ENCODE measurements at regions not wholly inside any gene's neighbourhood (a gene's known extent, or its start where the extent isn't known, plus 50 kb on each side); places are given as distances from the start of the nearest gene placed in this dataset.
"Not testable (repeated sequence)": the region's sequence is repeated elsewhere in the genome, so short reads cannot be mapped to it uniquely, and the experiment has no call there.

DNA sequence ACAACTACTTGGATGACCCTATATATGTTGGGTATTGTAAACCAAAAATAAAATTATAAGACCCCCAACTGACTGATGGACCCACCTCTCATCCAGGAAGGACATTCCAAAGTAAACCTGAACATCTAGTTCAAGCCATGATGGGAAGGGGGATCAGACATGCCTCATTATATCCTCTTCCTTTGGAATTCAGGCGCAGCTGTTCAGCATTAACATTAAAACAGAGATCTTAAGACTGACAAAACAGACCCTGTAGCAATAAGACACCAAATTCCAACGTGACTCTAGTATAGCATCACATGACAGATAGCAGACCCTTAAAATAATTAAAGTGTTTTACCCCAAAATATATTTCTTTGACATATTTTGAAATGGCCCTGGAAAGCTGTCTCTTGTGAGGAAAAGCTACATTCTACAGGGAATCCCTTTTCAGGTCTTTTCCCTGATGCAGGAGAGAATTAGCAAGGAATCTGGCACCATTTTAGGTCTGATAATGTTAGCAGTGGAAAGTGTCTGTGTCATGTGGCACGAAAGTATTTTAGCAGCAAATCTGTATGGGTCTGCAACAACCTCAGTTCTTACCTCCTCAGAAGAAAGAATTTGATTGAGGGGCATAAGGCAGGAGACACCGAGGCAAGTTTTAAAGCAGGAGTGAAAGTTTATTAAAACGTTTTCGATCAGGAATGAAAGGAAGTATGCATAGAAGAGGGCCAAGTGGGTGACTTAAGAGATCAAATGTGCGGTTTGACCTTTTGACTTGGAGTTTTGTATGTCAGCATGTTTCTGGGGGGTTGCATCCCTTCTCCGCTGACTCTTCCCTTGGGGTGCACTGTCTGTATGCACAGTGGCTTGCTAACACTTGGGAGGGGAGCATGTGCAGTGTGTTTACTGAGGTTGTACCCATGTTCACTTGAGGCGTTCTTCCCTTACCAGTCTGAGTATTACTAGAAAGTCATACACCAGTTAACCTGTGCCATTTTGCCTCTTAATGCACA is 236.6 kb upstream of the PPP1R3A start:
- no peak overlapping the region for H2AFZ ChIP-seq (ENCODE audit: low read depth, low read length)
- H3K27me3 ChIP-seq (ENCODE audit: insufficient read depth, low read length) = no peaks in the 10 kb centered on the region
- H3K4me3 ChIP-seq (ENCODE audit: low read length) = no peak overlapping the region
- H3K36me3 ChIP-seq (ENCODE audit: insufficient read depth, low read length) = no peaks in the 10 kb centered on the region
- peaks cover 14% of the 10 kb centered on the region for H3K4me1 ChIP-seq (ENCODE audit: insufficient read depth, low read length)
- H3K9me3 ChIP-seq (ENCODE audit: low read length) = no peaks in the 10 kb centered on the region

DNA sequence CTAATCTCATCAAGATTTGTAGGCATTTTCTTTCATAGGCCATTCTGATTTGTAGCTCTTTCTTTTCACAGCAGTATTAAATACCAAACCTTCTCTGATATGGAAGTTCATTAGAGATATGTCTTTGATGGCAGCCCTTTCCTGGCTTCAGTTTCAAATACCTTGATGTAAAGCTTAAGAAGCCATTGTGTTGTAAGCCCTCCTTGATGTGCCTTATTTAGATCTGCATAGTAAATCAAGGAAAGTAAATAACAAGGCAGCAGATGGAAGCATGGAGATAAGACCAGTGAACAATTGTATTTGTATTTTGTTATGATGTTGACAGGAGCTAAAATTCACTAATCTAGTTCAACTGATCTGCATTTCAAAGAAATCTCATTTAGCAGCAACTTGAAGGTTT is 234.9 kb upstream of the PPP1R3A start:
- H3K4me1 ChIP-seq (ENCODE audit: insufficient read depth, low read length) = peaks cover 3% of the 10 kb centered on the region
- no peaks in the 10 kb centered on the region for H3K27me3 ChIP-seq (ENCODE audit: insufficient read depth, low read length)
- no peaks in the 10 kb centered on the region for H3K36me3 ChIP-seq (ENCODE audit: insufficient read depth, low read length)
- no peak overlapping the region for H3K4me3 ChIP-seq (ENCODE audit: low read length)
- H3K9me3 ChIP-seq (ENCODE audit: low read length) = no peaks in the 10 kb centered on the region
- no peak overlapping the region for H2AFZ ChIP-seq (ENCODE audit: low read depth, low read length)

DNA sequence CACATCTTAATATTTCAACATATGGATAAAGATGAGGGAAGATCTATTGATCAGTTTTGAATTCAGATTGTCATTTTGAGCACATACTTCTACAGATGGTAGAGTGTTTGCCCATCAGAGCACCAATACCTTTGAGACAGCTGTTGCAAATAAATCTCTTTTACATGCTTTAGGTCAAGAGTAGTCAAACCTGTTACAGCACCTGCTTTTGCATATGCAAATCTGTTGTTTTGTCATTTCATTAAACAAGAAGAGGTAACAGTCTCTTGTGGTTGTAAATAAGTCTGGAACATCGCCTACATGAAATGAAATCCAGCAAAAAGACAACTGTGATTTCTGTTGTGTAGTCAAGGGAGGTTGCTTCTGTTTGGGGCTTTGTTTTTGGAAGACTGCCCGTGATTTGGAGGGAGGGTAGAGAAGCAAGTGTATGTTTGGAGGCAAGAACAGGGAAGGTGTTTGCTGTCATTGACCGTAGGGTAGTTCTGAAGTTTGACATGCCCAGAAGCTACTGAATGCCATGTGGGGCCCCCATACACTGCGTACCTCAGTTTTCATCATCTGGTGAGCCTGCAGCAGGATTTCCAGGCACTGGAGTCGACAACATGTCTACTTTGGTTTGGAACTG is 233.6 kb upstream of the PPP1R3A start:
- no peaks in the 10 kb centered on the region for H3K36me3 ChIP-seq (ENCODE audit: insufficient read depth, low read length)
- no peaks in the 10 kb centered on the region for H3K9me3 ChIP-seq (ENCODE audit: low read length)
- H2AFZ ChIP-seq (ENCODE audit: low read depth, low read length) = no peak overlapping the region
- no peak overlapping the region for H3K4me3 ChIP-seq (ENCODE audit: low read length)
- H3K27me3 ChIP-seq (ENCODE audit: insufficient read depth, low read length) = no peaks in the 10 kb centered on the region
- peaks cover 3% of the 10 kb centered on the region for H3K4me1 ChIP-seq (ENCODE audit: insufficient read depth, low read length)

DNA sequence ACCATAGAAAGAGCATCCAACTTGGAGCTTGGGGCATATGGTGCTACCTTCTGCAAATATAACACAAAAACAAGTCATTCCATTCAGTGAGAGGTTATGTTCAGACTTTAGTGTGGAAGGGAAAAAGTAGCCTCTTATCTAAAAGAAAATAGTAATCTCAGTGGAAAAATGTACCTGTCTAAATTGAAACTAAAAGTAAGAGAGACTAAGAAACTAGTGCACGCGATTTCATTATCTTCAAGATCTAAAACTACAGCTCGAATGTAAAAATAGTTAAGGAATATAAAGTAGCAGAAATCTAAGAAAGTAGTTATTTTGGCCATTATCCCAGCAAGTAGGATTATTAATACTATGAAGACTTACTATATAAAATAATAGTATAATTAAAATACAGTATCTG is 233.0 kb upstream of the PPP1R3A start:
- Histone ChIP-seq H3K9me3 (ENCODE audit: low read length) (no peaks in the 10 kb centered on the region), H2AFZ (ENCODE audit: low read depth, low read length) (no peak overlapping the region), H3K4me3 (ENCODE audit: low read length) (no peak overlapping the region), H3K4me1 (ENCODE audit: insufficient read depth, low read length) (peaks cover 3% of the 10 kb centered on the region), H3K36me3 (ENCODE audit: insufficient read depth, low read length) (no peaks in the 10 kb centered on the region), H3K27me3 (ENCODE audit: insufficient read depth, low read length) (no peaks in the 10 kb centered on the region)

DNA sequence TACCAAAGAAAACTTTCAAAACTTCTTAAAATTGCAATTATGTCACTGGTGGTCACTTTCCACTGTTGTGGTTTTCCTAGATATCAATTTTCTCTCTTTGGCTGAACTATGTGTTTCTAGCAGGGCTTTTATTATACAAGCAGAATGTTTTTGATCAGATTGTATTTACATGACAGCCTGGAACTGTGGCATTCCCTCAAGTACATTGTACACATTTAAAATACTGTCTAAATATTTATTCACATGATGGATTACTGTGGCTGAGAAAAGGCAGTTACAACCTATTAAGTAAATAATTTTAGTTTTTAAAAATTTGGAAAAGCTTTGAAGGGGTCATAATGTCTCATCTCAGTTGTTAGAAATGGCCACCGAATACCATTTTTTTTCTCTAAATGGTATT is 231.9 kb upstream of the PPP1R3A start:
- Histone ChIP-seq H3K9me3 (ENCODE audit: low read length) (no peaks in the 10 kb centered on the region), H2AFZ (ENCODE audit: low read depth, low read length) (no peak overlapping the region), H3K4me1 (ENCODE audit: insufficient read depth, low read length) (peaks cover 3% of the 10 kb centered on the region), H3K36me3 (ENCODE audit: insufficient read depth, low read length) (no peaks in the 10 kb centered on the region), H3K4me3 (ENCODE audit: low read length) (no peak overlapping the region), H3K27me3 (ENCODE audit: insufficient read depth, low read length) (no peaks in the 10 kb centered on the region)

DNA sequence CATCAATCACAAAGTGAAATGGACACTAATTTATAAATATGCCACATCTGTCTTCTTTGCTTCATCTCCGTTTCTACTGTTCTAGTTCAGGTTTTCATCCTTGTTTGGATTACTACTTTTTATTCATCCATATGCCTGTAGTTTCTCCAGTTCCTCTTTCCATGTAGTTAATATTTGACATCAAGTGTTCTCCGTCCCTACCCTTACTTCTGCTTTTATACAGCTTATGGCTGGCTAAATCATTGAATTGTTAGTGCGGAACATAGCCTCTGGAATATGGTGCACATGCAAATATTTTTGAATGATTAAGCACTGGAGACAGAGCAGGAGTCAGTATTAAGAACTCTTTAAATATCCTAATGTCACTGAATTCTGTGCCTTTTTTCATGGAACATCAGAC is 230.0 kb upstream of the PPP1R3A start:
- Histone ChIP-seq H3K36me3 (ENCODE audit: insufficient read depth, low read length) (no peaks in the 10 kb centered on the region), H2AFZ (ENCODE audit: low read depth, low read length) (no peak overlapping the region), H3K27me3 (ENCODE audit: insufficient read depth, low read length) (no peaks in the 10 kb centered on the region), H3K4me1 (ENCODE audit: insufficient read depth, low read length) (peaks cover 3% of the 10 kb centered on the region), H3K9me3 (ENCODE audit: low read length) (no peaks in the 10 kb centered on the region), H3K4me3 (ENCODE audit: low read length) (no peak overlapping the region)

DNA sequence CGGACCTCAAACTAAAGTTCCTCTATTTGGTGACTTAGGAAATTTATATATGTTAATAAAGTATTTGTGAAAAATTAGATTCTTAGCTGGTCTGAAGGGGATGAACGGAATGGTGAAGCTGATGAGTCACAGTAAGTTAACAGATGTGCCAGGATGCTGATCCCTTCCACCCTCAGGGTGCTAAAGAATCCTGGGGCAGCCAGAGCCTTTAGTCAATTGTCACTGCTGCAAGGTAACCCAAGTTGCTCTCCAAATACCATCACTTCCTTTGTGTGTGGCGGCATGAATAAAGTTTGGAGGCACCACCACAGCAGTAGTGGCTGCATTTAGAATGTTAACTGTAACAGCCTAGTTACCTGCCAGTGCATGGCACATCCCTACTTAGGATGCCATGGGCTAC is 222.6 kb upstream of the PPP1R3A start:
- no peaks in the 10 kb centered on the region for H3K36me3 ChIP-seq (ENCODE audit: insufficient read depth, low read length)

DNA sequence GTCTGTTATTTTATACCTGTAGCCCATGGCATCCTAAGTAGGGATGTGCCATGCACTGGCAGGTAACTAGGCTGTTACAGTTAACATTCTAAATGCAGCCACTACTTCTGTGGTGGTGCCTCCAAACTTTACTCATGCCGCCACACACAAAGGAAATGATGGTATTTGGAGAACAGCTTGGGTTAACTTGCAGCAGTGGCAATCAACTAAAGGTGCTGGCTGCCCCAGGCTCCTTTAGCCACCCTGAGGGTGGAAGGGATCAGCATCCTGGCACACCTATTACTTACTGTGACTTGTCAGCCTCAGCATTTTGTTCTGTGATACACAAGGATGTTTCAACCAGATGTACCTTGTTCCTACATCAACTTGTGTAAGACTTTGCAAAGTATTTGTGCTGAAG is 221.8 kb upstream of the PPP1R3A start:
- no peaks in the 10 kb centered on the region for H3K27me3 ChIP-seq (ENCODE audit: insufficient read depth, low read length)
- no peak overlapping the region for H2AFZ ChIP-seq (ENCODE audit: low read depth, low read length)
- no peak overlapping the region for H3K4me3 ChIP-seq (ENCODE audit: low read length)
- no peaks in the 10 kb centered on the region for H3K4me1 ChIP-seq (ENCODE audit: insufficient read depth, low read length)
- no peaks in the 10 kb centered on the region for H3K9me3 ChIP-seq (ENCODE audit: low read length)
- no peaks in the 10 kb centered on the region for H3K36me3 ChIP-seq (ENCODE audit: insufficient read depth, low read length)

More for the DNA sequence above, 222.6 kb upstream of the PPP1R3A start:
- no peaks in the 10 kb centered on the region for H3K9me3 ChIP-seq (ENCODE audit: low read length)
- no peak overlapping the region for H2AFZ ChIP-seq (ENCODE audit: low read depth, low read length)
- no peak overlapping the region for H3K4me3 ChIP-seq (ENCODE audit: low read length)
- no peaks in the 10 kb centered on the region for H3K4me1 ChIP-seq (ENCODE audit: insufficient read depth, low read length)
- no peaks in the 10 kb centered on the region for H3K27me3 ChIP-seq (ENCODE audit: insufficient read depth, low read length)

DNA sequence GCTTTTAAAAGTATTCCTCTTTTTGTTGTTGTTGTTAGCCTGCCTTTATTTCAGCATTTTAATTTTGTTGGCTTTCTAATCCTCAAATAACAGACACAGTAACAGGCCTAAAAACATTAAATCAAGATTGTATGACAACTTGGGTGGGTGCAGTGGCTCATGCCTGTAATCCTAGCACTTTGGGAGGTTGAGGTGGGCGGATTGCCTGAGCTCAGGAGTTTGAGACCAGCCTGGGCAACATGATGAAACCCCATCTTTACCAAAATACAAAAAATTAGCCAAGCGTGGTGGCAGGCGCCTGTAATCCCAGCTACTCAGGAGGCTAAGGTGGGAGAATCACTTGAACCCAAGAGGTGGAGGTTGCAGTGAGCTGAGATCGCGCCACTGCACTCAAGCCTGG is 220.9 kb upstream of the PPP1R3A start:
- H3K9me3 ChIP-seq (ENCODE audit: low read length); H3K36me3 ChIP-seq (ENCODE audit: insufficient read depth, low read length); H3K4me1 ChIP-seq (ENCODE audit: insufficient read depth, low read length); H3K4me3 ChIP-seq (ENCODE audit: low read length); H2AFZ ChIP-seq (ENCODE audit: low read depth, low read length); H3K27me3 ChIP-seq (ENCODE audit: insufficient read depth, low read length): not testable (repeated sequence)

DNA sequence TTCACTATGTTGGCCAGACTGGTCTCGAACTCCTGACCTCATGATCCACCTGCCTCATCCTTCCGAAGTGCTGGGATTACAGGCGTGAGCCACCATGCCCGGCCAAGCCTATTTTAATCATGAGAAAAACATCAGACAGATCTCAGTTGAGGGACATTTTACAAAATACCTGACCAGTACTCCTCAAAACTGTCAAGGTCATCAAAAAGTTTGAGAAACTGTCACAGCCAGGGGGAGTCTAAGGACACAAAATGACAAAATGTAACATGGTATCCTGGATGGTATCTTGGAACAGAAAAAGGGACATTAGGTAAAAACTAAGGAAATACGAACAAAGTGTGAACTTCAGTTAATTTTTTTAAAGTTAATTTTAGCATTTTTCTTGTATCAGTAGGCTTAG is 219.8 kb upstream of the PPP1R3A start:
- Histone ChIP-seq H3K9me3 (ENCODE audit: low read length) (no peaks in the 10 kb centered on the region), H3K27me3 (ENCODE audit: insufficient read depth, low read length) (no peaks in the 10 kb centered on the region), H3K4me3 (ENCODE audit: low read length) (no peak overlapping the region), H3K36me3 (ENCODE audit: insufficient read depth, low read length) (no peaks in the 10 kb centered on the region), H2AFZ (ENCODE audit: low read depth, low read length) (no peak overlapping the region), H3K4me1 (ENCODE audit: insufficient read depth, low read length) (no peaks in the 10 kb centered on the region)

DNA sequence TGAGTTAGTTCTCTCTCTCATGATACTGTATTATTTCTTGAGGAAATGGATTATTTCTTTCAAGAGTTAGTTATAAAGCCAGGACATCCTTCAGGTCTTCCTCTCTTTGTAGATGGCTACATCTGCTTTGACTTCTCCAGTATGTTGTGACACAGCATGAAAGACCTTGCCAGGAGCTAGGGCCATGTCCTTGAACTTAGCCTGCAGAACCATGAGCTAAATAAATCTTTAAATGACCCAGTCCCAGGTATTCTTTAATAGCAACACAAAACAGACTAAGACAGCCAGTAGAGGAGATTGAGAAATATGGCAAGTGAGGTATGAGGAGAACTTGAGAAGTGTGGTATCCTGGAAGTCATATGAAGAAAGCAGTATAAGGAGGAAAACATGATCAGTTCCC is 214.9 kb upstream of the PPP1R3A start:
- Histone ChIP-seq H2AFZ (ENCODE audit: low read depth, low read length) (no peak overlapping the region), H3K4me1 (ENCODE audit: insufficient read depth, low read length) (peaks cover 9% of the 10 kb centered on the region), H3K36me3 (ENCODE audit: insufficient read depth, low read length) (no peaks in the 10 kb centered on the region), H3K27me3 (ENCODE audit: insufficient read depth, low read length) (no peaks in the 10 kb centered on the region), H3K9me3 (ENCODE audit: low read length) (peaks cover 2% of the 10 kb centered on the region), H3K4me3 (ENCODE audit: low read length) (no peak overlapping the region)

DNA sequence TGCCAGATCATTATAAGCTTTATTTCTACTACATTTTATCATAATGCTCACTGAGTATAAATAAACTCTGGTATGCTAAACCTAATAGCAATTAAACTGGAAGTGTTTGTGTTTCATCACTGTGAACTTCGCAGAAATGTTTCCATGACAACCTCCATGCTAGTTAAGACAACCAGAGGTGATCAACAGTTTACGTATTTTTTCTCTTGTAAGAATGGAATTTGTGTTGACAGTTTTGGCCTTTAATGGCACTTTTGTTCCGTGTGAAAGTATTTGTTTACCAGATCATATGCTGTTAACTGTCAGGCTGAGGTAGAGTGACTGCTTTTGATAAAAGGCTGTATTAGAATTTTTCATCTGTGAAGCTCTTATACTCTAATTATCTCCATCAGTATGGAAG is 212.1 kb upstream of the PPP1R3A start:
- H3K4me1 ChIP-seq (ENCODE audit: insufficient read depth, low read length) = peaks cover 9% of the 10 kb centered on the region
- no peak overlapping the region for H3K4me3 ChIP-seq (ENCODE audit: low read length)
- H3K9me3 ChIP-seq (ENCODE audit: low read length) = peaks cover 2% of the 10 kb centered on the region
- H3K36me3 ChIP-seq (ENCODE audit: insufficient read depth, low read length) = no peaks in the 10 kb centered on the region
- no peaks in the 10 kb centered on the region for H3K27me3 ChIP-seq (ENCODE audit: insufficient read depth, low read length)
- H2AFZ ChIP-seq (ENCODE audit: low read depth, low read length) = no peak overlapping the region

DNA sequence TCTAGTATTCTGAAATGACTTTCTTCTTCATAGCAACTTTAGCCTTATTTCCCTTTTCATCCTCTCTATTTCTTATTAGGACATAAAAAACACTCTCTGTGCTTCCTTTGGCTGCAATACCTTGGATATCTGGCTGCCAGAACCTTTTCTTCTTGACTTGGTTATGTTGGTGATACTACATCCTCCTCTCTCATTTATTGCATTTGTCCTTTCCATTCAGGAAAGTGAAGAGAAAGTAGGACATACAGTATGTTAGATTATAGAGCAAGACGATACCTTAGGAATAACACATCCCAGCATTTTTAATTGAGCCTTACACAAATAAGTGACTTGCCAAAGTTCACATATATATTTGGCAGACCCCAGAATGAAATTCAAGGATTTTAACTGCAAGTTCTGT is 210.1 kb upstream of the PPP1R3A start:
- no peaks in the 10 kb centered on the region for H3K27me3 ChIP-seq (ENCODE audit: insufficient read depth, low read length)
- H3K36me3 ChIP-seq (ENCODE audit: insufficient read depth, low read length) = no peaks in the 10 kb centered on the region
- no peak overlapping the region for H3K4me3 ChIP-seq (ENCODE audit: low read length)
- no peak overlapping the region for H2AFZ ChIP-seq (ENCODE audit: low read depth, low read length)
- H3K9me3 ChIP-seq (ENCODE audit: low read length) = peaks cover 2% of the 10 kb centered on the region
- H3K4me1 ChIP-seq (ENCODE audit: insufficient read depth, low read length) = peaks cover 9% of the 10 kb centered on the region

Measured in neuron (in vitro differentiated cells).